GM23338 (cell line): ENCODE measurements at regions not wholly inside any gene's neighbourhood (a gene's known extent, or its start where the extent isn't known, plus 50 kb on each side); places are given as distances from the start of the nearest gene placed in this dataset.

Experiments
- ATAC-seq: fragments of 200-7000 bp; cut with Tn5 transposase; 3 replicates; pipeline ENCODE4 v1.9.1; 2020
- DNase-seq: peaks from one replicate; pipeline ENCODE4 v3.0.0-alpha.2; 2015; ENCODE audit warnings: low spot score
- H2AFZ ChIP-seq: fragments of 200-600 bp; sonication (generic); 2 replicates; pipeline ENCODE4 v1.8.0; 2016; ENCODE audit warnings: antibody characterized with exemption, mild to moderate bottlenecking, moderate library complexity
- H3F3A ChIP-seq: fragments of 200-600 bp; sonication (generic); replicated peaks from 2 replicates; pipeline ENCODE4 v1.8.0; 2017; ENCODE audit warnings: antibody characterized with exemption, mixed run types, low read depth
- H3K27ac ChIP-seq: fragments of 200-600 bp; sonication (generic); 2 replicates; pipeline ENCODE4 v1.6.1; 2016; ENCODE audit warnings: low read depth
- H3K27me3 ChIP-seq: fragments of 200-600 bp; sonication (generic); 2 replicates; pipeline ENCODE4 v1.8.0; 2016; ENCODE audit warnings: mild to moderate bottlenecking, mixed run types, moderate library complexity; ENCODE audit not compliant: insufficient read depth
- H3K36me3 ChIP-seq: fragments of 200-600 bp; sonication (generic); 2 replicates; pipeline ENCODE4 v1.8.0; 2016; ENCODE audit warnings: mild to moderate bottlenecking; ENCODE audit not compliant: insufficient read depth
- H3K4me1 ChIP-seq: fragments of 200-600 bp; sonication (generic); 2 replicates; pipeline ENCODE4 v1.8.0; 2016; ENCODE audit warnings: mild to moderate bottlenecking, moderate library complexity; ENCODE audit not compliant: insufficient read depth
- H3K4me2 ChIP-seq: fragments of 200-600 bp; sonication (generic); 2 replicates; pipeline ENCODE4 v1.7.1; 2017; ENCODE audit warnings: mixed run types
- H3K4me3 ChIP-seq: fragments of 200-600 bp; sonication (generic); 2 replicates; pipeline ENCODE4 v1.6.1; 2016; ENCODE audit warnings: mixed run types
- H3K79me2 ChIP-seq: fragments of 200-600 bp; sonication (generic); replicated peaks from 2 replicates; pipeline ENCODE4 v1.8.0; 2017; ENCODE audit warnings: mild to moderate bottlenecking; ENCODE audit not compliant: insufficient read depth
- H3K9me2 ChIP-seq: fragments of 200-600 bp; sonication (generic); 2 replicates; pipeline ENCODE4 v1.8.0; 2017; ENCODE audit not compliant: insufficient read depth
- H4K20me1 ChIP-seq: fragments of 200-600 bp; sonication (generic); replicated peaks from 2 replicates; pipeline ENCODE4 v1.8.0; 2017; ENCODE audit warnings: mild to moderate bottlenecking; ENCODE audit not compliant: insufficient read depth
- H3K27ac Mint-ChIP-seq: 2 replicates; pipeline ENCODE4 v1.8.0; 2020; ENCODE audit warnings: inconsistent platforms, mild to moderate bottlenecking, moderate library complexity, mixed read lengths
- H3K27me3 Mint-ChIP-seq: 3 replicates; pipeline ENCODE4 v1.8.0; 2022; ENCODE audit warnings: low read depth, mild to moderate bottlenecking, moderate library complexity, mixed read lengths, inconsistent platforms; ENCODE audit not compliant: insufficient read depth, poor library complexity
- H3K36me3 Mint-ChIP-seq: 3 replicates; pipeline ENCODE4 v1.8.0; 2021; ENCODE audit warnings: low read depth, mild to moderate bottlenecking, inconsistent platforms, moderate library complexity, mixed read lengths
- H3K4me1 Mint-ChIP-seq: 3 replicates; pipeline ENCODE4 v1.8.0; 2020; ENCODE audit warnings: mild to moderate bottlenecking, inconsistent platforms, mixed read lengths
- H3K4me3 Mint-ChIP-seq: 3 replicates; pipeline ENCODE4 v1.8.0; 2021; ENCODE audit warnings: moderate library complexity, mild to moderate bottlenecking, inconsistent platforms, mixed read lengths
- H3K9me3 Mint-ChIP-seq: 3 replicates; pipeline ENCODE4 v1.8.0; 2020; ENCODE audit warnings: moderate library complexity, mild to moderate bottlenecking, inconsistent platforms, mixed read lengths
- EZH2 ChIP-seq: fragments of 200-600 bp; sonication (generic); IDR thresholded peaks from one replicate; pipeline ENCODE4 v1.8.0; 2017; ENCODE audit warnings: antibody characterized with exemption, mild to moderate bottlenecking, low read depth; ENCODE audit not compliant: unreplicated experiment
- JUNB ChIP-seq: IDR thresholded peaks from one replicate; pipeline ENCODE4 v1.6.1; 2016; ENCODE audit warnings: antibody characterized with exemption; ENCODE audit not compliant: unreplicated experiment
- POLR2AphosphoS5 ChIP-seq: IDR thresholded peaks from 2 replicates; pipeline ENCODE4 v1.6.1; 2016; ENCODE audit warnings: antibody characterized with exemption, low read depth
- STAT1 ChIP-seq: IDR thresholded peaks from one replicate; pipeline ENCODE4 v1.6.1; 2016; ENCODE audit warnings: antibody characterized with exemption; ENCODE audit not compliant: unreplicated experiment
- TF ChIP-seq, protein P1 (sequence below): IDR thresholded peaks from one replicate; pipeline ENCODE4 v1.6.1; 2018; ENCODE audit warnings: antibody characterized with exemption; ENCODE audit not compliant: unreplicated experiment
- TF ChIP-seq, protein P2 (sequence below): IDR thresholded peaks from 2 replicates; pipeline ENCODE4 v1.6.1; 2016; ENCODE audit warnings: antibody characterized with exemption
- TF ChIP-seq, protein P3 (sequence below), 2 experiments: fragments of 200-600 bp in 1 of 2; sonication (generic) in 1 of 2; conservative IDR thresholded peaks; 2 replicates each; pipeline versions ENCODE4 v1.5.1 to v1.6.1; 2016 to 2017; ENCODE audit warnings: antibody characterized with exemption in 2 of 2, low read depth in 2 of 2, mild to moderate bottlenecking in 2 of 2, moderate library complexity in 1 of 2
- TF ChIP-seq, protein P4 (sequence below): fragments of 250-450 bp; sonication (Bioruptor Pico); IDR thresholded peaks from 2 replicates; pipeline ENCODE4 v1.5.0; 2020; ENCODE audit warnings: mild to moderate bottlenecking, moderate library complexity

DNA sequence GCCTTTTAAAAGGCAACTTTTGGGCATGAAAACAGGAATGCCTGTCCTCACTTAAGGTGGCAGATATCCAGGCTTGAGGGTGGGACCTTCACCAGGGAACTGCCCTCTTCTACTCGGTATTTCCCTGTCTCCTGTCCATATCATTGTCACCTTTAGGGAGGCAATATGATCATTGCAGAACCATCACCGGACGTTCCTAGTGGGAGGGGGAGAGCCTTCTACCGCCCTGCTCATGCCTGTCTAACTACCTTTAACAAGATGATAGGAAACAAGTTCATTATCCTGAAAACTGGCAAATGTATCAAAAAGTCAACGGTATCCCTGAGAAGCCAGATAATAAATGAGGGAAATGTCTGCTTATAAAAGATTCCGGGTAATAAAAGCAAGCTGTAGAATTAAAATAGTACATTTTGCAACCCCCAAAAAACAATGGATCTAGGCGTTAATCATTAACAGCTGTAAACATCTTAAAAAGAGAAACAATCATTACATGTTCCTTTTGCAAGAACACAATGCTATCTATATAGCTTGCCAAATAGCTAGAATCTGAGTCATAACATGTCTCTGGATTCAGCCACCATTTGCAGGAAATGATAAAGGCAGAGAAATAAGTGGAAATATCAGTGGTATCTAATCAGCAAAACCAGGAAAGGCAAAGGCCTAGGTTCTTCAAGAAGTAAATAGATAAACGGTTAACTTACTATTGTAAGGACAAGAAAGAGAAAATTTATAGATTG is 852.9 kb upstream of the ADGRL4 start (continued):
- no peak for TF ChIP-seq JUNB
- TF ChIP-seq EZH2 = no peak
- TF ChIP-seq, protein P1, sequence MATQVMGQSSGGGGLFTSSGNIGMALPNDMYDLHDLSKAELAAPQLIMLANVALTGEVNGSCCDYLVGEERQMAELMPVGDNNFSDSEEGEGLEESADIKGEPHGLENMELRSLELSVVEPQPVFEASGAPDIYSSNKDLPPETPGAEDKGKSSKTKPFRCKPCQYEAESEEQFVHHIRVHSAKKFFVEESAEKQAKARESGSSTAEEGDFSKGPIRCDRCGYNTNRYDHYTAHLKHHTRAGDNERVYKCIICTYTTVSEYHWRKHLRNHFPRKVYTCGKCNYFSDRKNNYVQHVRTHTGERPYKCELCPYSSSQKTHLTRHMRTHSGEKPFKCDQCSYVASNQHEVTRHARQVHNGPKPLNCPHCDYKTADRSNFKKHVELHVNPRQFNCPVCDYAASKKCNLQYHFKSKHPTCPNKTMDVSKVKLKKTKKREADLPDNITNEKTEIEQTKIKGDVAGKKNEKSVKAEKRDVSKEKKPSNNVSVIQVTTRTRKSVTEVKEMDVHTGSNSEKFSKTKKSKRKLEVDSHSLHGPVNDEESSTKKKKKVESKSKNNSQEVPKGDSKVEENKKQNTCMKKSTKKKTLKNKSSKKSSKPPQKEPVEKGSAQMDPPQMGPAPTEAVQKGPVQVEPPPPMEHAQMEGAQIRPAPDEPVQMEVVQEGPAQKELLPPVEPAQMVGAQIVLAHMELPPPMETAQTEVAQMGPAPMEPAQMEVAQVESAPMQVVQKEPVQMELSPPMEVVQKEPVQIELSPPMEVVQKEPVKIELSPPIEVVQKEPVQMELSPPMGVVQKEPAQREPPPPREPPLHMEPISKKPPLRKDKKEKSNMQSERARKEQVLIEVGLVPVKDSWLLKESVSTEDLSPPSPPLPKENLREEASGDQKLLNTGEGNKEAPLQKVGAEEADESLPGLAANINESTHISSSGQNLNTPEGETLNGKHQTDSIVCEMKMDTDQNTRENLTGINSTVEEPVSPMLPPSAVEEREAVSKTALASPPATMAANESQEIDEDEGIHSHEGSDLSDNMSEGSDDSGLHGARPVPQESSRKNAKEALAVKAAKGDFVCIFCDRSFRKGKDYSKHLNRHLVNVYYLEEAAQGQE = no peak
- TF ChIP-seq, protein P2, sequence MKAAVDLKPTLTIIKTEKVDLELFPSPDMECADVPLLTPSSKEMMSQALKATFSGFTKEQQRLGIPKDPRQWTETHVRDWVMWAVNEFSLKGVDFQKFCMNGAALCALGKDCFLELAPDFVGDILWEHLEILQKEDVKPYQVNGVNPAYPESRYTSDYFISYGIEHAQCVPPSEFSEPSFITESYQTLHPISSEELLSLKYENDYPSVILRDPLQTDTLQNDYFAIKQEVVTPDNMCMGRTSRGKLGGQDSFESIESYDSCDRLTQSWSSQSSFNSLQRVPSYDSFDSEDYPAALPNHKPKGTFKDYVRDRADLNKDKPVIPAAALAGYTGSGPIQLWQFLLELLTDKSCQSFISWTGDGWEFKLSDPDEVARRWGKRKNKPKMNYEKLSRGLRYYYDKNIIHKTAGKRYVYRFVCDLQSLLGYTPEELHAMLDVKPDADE = no peak
- no peak for TF ChIP-seq STAT1

DNA sequence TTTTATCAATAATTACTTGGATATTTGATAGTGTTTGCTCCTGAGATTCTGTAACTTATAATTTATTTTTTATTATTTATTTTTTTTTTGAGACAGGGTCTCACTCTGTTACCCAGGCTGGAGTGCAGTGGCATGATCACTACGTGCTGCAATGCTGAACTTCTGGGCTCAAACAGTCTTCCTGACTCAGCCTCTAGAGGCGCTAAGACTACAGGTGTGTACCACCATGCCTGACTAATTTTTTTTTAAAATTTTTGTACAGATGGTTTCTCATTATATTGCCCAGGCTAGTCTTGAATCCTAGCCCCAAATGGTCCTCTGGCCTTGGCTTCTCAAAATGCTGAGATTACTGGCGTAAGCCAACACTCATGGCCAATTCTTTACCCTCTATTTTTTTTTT is 845.5 kb upstream of the ADGRL4 start:
- no peak overlapping the region for H3K4me3 Mint-ChIP-seq
- H3K9me3 Mint-ChIP-seq = no peaks in the 10 kb centered on the region
- H3K27ac ChIP-seq = no peak overlapping the region
- no peaks in the 10 kb centered on the region for H3K9me2 ChIP-seq
- TF ChIP-seq, protein P3, sequence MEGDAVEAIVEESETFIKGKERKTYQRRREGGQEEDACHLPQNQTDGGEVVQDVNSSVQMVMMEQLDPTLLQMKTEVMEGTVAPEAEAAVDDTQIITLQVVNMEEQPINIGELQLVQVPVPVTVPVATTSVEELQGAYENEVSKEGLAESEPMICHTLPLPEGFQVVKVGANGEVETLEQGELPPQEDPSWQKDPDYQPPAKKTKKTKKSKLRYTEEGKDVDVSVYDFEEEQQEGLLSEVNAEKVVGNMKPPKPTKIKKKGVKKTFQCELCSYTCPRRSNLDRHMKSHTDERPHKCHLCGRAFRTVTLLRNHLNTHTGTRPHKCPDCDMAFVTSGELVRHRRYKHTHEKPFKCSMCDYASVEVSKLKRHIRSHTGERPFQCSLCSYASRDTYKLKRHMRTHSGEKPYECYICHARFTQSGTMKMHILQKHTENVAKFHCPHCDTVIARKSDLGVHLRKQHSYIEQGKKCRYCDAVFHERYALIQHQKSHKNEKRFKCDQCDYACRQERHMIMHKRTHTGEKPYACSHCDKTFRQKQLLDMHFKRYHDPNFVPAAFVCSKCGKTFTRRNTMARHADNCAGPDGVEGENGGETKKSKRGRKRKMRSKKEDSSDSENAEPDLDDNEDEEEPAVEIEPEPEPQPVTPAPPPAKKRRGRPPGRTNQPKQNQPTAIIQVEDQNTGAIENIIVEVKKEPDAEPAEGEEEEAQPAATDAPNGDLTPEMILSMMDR (conservative IDR thresholded peaks at IDR 0.05; ENCODE audit: low read depth in 2 of 2) = peak; percentile 61
- no peak for TF ChIP-seq EZH2
- TF ChIP-seq POLR2AphosphoS5 = no peak
- H3K27me3 ChIP-seq = no peaks in the 10 kb centered on the region
- no peaks in the 10 kb centered on the region for H3K79me2 ChIP-seq
- H3K4me3 ChIP-seq = no peak overlapping the region
- DNase-seq (peak; percentile 55), ATAC-seq (peak; percentile 91)
- H4K20me1 ChIP-seq = no peaks in the 10 kb centered on the region
- H3K4me1 Mint-ChIP-seq = no peaks in the 10 kb centered on the region
- no peaks in the 10 kb centered on the region for H3K36me3 Mint-ChIP-seq
- no peak overlapping the region for H3K27ac Mint-ChIP-seq
- no peaks in the 10 kb centered on the region for H3K4me1 ChIP-seq
- H3K36me3 ChIP-seq = no peaks in the 10 kb centered on the region
- H3K4me2 ChIP-seq = no peak overlapping the region
- no peaks in the 10 kb centered on the region for H3F3A ChIP-seq
- no peak overlapping the region for H2AFZ ChIP-seq
- H3K27me3 Mint-ChIP-seq = peaks cover 2% of the 10 kb centered on the region

DNA sequence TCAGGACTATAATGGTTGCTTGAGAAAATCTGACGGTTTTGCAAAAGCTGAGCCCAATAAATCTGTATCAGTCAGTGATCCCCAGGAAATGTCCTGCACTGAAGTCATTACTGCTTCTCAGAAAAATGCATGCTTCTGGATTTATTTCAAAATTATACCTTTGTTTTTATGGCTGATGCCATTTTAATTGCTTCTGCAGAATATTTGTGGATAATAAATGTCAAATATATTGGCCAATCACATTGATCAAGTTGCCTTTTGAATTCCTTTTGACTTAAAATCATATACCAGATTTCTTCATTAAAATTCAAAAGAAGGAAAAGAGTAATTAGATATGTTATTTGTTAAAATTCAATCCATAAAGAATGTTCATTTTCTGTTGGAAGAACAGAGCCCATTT is 842.9 kb upstream of the ADGRL4 start:
- no peak overlapping the region for H3K4me3 ChIP-seq
- no peaks in the 10 kb centered on the region for H4K20me1 ChIP-seq
- DNase-seq (no peak), ATAC-seq (no peak)
- H3K27ac ChIP-seq = no peak overlapping the region
- H2AFZ ChIP-seq = no peak overlapping the region
- no peaks in the 10 kb centered on the region for H3K36me3 ChIP-seq
- H3K79me2 ChIP-seq = no peaks in the 10 kb centered on the region
- Mint-ChIP-seq H3K9me3 (no peaks in the 10 kb centered on the region), H3K27me3 (peaks cover 2% of the 10 kb centered on the region), H3K4me1 (no peaks in the 10 kb centered on the region), H3K36me3 (no peaks in the 10 kb centered on the region), H3K4me3 (no peak overlapping the region), H3K27ac (no peak overlapping the region)
- H3F3A ChIP-seq = no peaks in the 10 kb centered on the region
- no peaks in the 10 kb centered on the region for H3K4me1 ChIP-seq
- H3K27me3 ChIP-seq = no peaks in the 10 kb centered on the region
- no peak overlapping the region for H3K4me2 ChIP-seq
- H3K9me2 ChIP-seq = no peaks in the 10 kb centered on the region
- TF ChIP-seq, protein P4, sequence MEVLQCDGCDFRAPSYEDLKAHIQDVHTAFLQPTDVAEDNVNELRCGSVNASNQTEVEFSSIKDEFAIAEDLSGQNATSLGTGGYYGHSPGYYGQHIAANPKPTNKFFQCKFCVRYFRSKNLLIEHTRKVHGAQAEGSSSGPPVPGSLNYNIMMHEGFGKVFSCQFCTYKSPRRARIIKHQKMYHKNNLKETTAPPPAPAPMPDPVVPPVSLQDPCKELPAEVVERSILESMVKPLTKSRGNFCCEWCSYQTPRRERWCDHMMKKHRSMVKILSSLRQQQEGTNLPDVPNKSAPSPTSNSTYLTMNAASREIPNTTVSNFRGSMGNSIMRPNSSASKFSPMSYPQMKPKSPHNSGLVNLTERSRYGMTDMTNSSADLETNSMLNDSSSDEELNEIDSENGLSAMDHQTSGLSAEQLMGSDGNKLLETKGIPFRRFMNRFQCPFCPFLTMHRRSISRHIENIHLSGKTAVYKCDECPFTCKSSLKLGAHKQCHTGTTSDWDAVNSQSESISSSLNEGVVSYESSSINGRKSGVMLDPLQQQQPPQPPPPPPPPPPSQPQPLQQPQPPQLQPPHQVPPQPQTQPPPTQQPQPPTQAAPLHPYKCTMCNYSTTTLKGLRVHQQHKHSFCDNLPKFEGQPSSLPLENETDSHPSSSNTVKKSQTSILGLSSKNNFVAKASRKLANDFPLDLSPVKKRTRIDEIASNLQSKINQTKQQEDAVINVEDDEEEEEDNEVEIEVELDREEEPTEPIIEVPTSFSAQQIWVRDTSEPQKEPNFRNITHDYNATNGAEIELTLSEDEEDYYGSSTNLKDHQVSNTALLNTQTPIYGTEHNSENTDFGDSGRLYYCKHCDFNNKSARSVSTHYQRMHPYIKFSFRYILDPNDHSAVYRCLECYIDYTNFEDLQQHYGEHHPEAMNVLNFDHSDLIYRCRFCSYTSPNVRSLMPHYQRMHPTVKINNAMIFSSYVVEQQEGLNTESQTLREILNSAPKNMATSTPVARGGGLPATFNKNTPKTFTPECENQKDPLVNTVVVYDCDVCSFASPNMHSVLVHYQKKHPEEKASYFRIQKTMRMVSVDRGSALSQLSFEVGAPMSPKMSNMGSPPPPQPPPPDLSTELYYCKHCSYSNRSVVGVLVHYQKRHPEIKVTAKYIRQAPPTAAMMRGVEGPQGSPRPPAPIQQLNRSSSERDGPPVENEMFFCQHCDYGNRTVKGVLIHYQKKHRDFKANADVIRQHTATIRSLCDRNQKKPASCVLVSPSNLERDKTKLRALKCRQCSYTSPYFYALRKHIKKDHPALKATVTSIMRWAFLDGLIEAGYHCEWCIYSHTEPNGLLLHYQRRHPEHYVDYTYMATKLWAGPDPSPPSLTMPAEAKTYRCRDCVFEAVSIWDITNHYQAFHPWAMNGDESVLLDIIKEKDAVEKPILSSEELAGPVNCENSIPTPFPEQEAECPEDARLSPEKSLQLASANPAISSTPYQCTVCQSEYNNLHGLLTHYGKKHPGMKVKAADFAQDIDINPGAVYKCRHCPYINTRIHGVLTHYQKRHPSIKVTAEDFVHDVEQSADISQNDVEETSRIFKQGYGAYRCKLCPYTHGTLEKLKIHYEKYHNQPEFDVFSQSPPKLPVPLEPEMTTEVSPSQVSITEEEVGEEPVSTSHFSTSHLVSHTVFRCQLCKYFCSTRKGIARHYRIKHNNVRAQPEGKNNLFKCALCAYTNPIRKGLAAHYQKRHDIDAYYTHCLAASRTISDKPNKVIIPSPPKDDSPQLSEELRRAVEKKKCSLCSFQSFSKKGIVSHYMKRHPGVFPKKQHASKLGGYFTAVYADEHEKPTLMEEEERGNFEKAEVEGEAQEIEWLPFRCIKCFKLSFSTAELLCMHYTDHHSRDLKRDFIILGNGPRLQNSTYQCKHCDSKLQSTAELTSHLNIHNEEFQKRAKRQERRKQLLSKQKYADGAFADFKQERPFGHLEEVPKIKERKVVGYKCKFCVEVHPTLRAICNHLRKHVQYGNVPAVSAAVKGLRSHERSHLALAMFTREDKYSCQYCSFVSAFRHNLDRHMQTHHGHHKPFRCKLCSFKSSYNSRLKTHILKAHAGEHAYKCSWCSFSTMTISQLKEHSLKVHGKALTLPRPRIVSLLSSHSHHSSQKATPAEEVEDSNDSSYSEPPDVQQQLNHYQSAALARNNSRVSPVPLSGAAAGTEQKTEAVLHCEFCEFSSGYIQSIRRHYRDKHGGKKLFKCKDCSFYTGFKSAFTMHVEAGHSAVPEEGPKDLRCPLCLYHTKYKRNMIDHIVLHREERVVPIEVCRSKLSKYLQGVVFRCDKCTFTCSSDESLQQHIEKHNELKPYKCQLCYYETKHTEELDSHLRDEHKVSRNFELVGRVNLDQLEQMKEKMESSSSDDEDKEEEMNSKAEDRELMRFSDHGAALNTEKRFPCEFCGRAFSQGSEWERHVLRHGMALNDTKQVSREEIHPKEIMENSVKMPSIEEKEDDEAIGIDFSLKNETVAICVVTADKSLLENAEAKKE = no peak
